ENCODE measurements at regions not wholly inside any gene's neighbourhood (a gene's known extent, or its start where the extent isn't known, plus 50 kb on each side); places are given as distances from the start of the nearest gene placed in this dataset.
"Not testable (repeated sequence)": the region's sequence is repeated elsewhere in the genome, so short reads cannot be mapped to it uniquely, and the experiment has no call there.

DNA sequence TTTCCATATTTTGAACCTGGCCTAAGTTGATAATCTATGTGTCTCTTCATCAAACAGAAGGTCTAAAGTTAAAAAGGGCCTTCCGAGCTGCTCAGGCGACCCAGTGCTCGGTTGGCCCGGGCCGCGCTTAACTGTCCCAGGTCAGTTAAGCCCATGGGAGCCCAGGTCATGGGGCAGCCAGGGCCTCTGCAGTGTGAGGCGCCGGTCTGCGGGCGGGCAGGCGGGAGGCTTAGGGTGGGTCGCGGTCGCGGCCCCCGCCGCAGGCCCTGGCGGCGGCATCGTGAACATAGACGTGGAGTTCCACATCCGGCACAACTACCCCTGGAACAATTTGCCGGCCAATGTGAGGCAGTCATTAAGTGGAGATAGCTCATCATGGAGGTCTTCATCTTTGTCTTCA, 91.3 kb downstream of the PPIAL4C start:
- not testable (repeated sequence) for H3K9me3 ChIP-seq (ENCODE audit: control insufficient read depth, insufficient read depth, low read length); H3K9ac ChIP-seq (ENCODE audit: low read depth, low read length); H3K36me3 ChIP-seq (ENCODE audit: insufficient read depth, low read length); H3K4me1 ChIP-seq (ENCODE audit: insufficient read depth, low read length)

DNA sequence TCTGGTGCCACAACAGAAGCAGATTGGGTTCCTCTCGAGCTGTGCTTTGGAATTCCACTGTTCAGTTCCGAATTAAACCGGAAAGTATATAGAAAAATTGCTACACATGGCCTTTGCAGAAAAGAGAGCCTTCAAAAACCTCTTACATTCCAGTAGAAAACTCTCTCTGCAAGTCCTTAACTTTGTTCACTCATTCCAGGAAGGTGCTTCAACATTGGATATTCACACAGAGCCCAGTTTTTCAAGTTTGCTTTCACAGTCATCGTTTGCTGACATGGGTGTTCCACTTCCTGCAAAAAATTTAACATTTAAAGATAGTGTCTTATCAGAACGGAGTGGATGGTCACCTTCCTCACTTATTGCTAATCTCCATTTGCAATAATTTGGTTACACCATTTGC, 93.7 kb downstream of the PPIAL4C start:
- not testable (repeated sequence) for H3K9me3 ChIP-seq (ENCODE audit: control insufficient read depth, insufficient read depth, low read length); H3K36me3 ChIP-seq (ENCODE audit: insufficient read depth, low read length); H3K4me1 ChIP-seq (ENCODE audit: insufficient read depth, low read length); H3K9ac ChIP-seq (ENCODE audit: low read depth, low read length)

DNA sequence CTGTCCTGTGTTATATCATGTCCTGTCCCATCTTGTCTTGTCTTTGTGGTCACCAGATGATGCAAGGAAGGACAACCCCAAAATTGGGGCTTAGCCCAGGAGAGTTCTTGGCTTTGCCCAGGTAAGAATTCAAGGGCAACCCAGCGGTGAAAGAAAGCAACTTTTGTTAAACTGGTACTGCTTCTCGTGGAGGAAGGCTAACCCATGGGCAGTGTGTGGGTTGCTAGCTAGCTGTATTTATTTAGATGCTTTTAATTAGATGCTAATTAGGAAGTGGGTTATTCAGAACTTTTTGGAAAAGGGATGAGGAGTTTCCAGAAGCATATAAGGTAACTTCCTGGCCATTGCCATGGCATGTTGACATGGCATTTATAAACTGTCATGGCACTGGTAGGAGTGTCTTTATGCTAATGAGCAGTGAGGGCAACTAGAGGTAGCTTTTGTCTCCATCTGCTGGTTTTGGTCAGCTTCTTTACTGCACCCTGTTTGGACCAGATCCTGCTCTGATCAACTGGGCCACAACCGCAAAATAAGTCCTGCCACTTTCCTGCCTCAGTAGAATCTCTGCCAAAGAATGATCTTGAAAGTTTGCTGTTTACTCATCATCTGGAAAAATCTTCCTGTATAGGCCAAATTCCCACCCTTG, 95.8 kb upstream of the FCGR1A start:
- not testable (repeated sequence) for H3K9ac ChIP-seq (ENCODE audit: low read depth, low read length); H3K9me3 ChIP-seq (ENCODE audit: control insufficient read depth, insufficient read depth, low read length); H3K4me1 ChIP-seq (ENCODE audit: insufficient read depth, low read length)

DNA sequence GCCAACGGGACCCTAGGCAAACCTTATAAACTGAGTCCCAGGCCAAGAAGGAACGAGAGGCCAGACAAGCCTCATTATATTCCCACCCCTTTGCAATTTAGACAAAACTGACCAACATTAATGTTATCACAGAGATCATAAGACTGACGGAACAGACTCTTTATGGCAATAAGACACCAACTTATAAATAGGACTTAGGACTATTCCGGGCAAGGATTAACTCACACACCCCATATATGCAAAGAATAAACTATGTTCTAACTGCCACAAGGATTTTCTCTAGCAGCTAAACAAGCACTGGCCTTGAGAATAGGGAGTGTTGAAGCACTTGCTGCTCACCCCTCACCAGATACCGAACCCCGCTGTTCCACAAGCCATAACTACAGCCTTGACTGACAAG, 91.1 kb upstream of the FCGR1A start:
- H3K9ac ChIP-seq (ENCODE audit: low read depth, low read length); H3K36me3 ChIP-seq (ENCODE audit: insufficient read depth, low read length); H3K4me1 ChIP-seq (ENCODE audit: insufficient read depth, low read length); H3K9me3 ChIP-seq (ENCODE audit: control insufficient read depth, insufficient read depth, low read length): not testable (repeated sequence)

More for the DNA sequence above, 95.8 kb upstream of the FCGR1A start:
- not testable (repeated sequence) for H3K36me3 ChIP-seq (ENCODE audit: insufficient read depth, low read length)

DNA sequence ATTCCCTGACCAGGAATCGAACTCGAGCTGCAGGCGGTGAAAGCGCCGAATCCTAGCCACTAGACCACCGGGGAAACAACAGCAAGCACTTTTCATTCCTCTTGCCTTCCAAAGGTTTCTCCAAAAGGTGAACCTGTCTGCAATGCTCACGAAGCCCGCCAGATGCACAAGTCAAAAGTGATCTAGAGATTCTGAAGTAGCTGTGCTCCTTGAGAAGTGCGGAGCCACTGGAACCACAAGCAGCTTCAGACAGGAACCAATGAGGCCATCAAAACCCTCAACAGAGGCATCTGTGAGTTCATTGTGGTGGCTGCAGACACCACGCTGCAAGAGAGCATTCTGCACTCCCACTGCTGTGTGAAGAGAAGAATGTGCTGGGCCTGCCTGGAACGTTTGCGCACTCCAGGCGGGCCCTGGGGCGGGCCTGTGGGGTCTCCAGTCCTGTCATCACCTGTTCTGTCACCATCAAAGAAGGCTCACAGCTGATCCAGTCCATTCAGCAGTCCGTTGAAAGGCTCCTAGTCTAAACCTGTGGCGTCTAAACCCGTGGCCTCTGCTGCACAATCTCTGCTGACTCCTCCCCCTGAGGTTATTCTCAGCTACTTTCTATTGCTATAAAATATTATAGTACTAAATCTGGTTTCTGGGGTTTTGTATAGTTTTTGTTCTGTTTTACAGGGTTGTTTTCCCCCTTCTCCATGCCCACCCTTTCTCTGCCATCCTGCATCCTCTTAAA, 89.5 kb upstream of the FCGR1A start:
- H3K36me3 ChIP-seq (ENCODE audit: insufficient read depth, low read length); H3K9ac ChIP-seq (ENCODE audit: low read depth, low read length); H3K9me3 ChIP-seq (ENCODE audit: control insufficient read depth, insufficient read depth, low read length); H3K4me1 ChIP-seq (ENCODE audit: insufficient read depth, low read length): not testable (repeated sequence)

DNA sequence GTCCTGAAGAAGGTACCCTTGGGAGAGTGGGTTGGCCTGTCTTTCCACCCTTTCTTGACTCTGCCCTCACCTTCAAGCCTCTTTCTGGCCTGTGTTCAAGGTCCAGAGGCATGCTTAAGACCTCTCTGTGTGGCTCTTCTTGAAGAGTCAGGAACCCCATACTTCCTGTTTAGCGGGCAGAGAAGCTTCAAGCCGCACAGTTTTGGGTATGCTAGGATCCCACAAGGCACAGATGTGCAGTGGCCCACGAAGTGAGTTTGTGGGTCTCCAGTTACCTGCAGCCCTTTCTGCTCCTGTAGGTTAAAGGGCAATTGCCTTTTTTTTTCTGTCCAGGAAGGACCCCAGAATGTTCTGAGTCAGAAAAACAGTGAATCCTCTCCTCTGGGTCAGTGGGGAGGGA, 87.4 kb upstream of the FCGR1A start:
- not testable (repeated sequence) for H3K36me3 ChIP-seq (ENCODE audit: insufficient read depth, low read length); H3K9me3 ChIP-seq (ENCODE audit: control insufficient read depth, insufficient read depth, low read length); H3K4me1 ChIP-seq (ENCODE audit: insufficient read depth, low read length); H3K9ac ChIP-seq (ENCODE audit: low read depth, low read length)

DNA sequence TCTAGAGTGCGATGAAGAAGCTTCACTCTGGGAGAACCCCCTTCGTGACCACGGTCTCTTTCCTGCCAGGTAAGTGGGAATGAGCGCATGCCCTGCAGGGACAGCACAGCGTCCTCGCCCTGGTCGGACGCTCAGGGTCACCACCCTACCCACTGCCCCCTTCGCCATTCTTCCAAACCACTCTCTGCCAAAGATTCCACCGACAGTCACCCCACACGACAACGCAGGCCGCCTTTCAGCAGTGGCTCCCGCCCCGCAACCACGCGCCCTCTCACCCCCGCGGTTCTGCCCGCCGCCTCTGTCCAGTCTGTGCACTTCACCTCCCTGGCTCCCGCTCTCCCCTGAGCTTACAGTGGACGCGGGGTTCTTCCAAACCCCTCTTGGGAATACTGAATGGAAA, 82.3 kb upstream of the FCGR1A start:
- not testable (repeated sequence) for H3K9ac ChIP-seq (ENCODE audit: low read depth, low read length); H3K4me1 ChIP-seq (ENCODE audit: insufficient read depth, low read length); H3K36me3 ChIP-seq (ENCODE audit: insufficient read depth, low read length)

DNA sequence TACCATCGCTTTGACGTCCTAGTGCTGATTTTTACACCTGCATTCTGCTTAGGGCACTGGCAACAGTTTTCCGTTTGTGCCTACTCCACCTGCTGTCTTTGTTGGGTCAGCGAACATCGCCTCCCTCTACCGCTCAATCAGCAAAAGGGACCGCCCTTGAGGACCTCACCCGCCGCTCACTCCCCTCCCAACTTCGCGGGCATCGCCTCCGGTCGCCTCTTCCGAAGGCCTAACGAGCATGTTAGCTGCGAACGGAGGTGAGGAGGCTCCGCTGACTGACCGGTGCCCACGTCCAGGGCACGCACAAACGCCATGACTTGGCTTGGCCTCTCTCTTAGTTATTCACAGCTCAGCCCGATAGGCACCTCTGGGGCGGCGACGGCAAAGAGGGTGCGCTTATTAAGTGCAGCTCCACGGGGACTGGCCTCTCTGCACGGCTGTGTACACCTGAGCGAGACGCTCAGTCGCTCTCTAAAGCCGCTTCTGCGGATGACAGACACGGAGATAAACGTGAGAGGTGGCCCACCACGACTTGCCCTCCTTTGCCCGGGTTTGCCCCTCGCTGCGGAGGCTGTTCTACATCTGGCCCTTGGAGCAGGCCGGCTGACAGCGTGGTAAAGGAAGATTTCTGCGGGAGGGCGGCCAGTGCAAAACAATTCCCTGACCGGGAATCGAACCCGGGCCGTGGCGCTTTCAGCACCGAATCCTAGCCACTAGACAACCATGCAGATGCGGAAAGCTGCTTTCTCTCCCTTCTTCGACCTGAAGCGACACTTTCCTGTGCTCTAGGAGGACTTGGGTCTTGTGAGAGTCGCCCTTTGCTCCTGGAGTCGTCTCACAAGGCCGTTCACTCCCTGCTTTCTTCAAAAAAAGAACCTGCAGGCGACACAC, 81.6 kb upstream of the FCGR1A start:
- H3K4me1 ChIP-seq (ENCODE audit: insufficient read depth, low read length); H3K36me3 ChIP-seq (ENCODE audit: insufficient read depth, low read length); H3K9ac ChIP-seq (ENCODE audit: low read depth, low read length); H3K9me3 ChIP-seq (ENCODE audit: control insufficient read depth, insufficient read depth, low read length): not testable (repeated sequence)

More for the DNA sequence above, 82.3 kb upstream of the FCGR1A start:
- not testable (repeated sequence) for H3K9me3 ChIP-seq (ENCODE audit: control insufficient read depth, insufficient read depth, low read length)

DNA sequence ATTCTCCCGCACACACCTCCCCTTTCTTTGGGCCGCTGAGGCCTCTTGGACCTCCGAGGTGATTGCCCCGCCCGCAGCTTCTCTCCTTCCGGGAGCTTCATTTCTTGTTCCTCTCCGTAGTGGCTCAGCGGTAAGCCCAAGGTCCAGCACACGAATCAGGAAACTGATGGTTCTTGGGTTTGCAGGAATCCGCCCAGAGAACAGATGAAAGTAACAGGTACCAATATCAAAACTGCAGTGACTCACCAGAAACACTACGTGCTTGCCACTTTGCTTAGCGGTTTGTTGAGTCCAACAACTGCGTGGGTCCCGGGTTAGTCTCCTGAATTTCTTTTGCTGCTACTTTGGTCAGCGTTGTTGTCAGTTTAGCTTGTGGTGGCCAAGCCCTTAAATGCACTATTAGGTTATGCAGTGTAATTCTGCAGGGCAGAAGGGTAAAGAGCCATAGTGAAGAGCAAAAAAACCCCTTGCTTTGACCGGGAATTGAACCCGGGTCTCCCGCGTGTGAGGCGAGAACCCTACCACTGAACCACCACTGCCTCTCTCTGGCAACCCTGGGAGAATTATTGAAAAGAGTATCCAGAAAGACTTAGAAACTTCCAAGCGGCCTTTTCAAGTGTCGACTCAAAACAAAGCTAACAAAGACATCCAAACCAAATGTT, 74.2 kb upstream of the FCGR1A start:
- peak overlapping the region; percentile 50; the same call in 1 of the 2 replicates for H3K9ac ChIP-seq (ENCODE audit: low read depth, low read length)
- not testable (repeated sequence) for H3K4me1 ChIP-seq (ENCODE audit: insufficient read depth, low read length); H3K9me3 ChIP-seq (ENCODE audit: control insufficient read depth, insufficient read depth, low read length); H3K36me3 ChIP-seq (ENCODE audit: insufficient read depth, low read length)

DNA sequence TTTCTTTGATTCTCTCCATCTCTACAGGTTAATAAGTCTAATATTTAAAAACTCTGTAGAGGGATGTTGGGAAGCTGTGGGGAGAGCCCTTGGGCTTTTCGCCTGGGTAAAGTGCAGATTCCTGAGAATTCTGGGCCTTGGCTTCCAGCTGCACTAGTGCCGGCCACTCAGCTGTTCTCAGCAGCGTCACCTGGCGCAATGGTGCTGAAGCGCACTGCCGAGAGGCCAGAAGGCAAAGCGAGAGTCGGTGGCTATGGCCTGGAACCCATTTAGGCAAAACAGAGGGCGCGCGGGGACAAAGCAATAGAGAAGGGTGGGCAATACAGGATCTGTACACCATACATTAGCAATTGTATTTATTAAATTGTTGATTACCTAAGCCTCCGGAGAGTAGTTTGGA, 70.8 kb upstream of the FCGR1A start:
- H3K9ac ChIP-seq (ENCODE audit: low read depth, low read length), result peak overlapping the region; percentile 44; the same call in 1 of the 2 replicates
- H3K9me3 ChIP-seq (ENCODE audit: control insufficient read depth, insufficient read depth, low read length); H3K4me1 ChIP-seq (ENCODE audit: insufficient read depth, low read length); H3K36me3 ChIP-seq (ENCODE audit: insufficient read depth, low read length): not testable (repeated sequence)

DNA sequence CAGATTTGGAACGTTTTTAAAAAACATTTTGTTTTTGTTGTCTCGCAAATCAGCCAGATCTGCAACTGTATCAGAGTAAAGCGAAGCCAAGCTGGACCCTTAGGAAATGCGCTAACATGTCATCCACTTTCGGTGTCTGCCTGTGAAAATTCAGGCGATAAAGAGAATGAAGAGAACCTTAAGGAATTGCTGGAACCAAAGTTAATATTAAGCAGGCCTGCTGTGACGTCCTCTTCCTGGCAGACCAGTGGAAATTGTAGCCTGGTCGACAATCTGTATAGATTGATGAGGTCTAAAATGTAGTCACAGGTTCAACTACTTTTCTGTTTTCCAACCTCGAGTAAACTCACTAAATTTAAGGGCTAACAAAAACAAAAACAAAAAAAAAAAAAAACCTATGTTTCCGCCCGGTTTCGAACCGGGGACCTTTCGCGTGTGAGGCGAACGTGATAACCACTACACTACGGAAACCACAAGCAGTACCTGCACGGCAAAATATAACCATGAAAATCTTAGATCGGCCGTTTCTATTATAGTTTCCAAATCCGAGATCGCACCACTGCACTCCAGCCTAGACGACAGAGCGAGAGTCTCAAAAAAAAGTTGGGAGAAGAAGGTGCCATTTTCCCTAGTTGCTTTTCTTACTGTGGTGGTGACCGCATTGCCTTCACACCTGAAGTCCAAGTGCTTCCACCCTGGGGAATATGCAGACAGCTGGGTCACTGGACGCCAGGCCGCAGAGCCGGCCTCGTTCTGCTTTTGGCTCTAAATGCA, 70.2 kb upstream of the FCGR1A start:
- not testable (repeated sequence) for H3K4me1 ChIP-seq (ENCODE audit: insufficient read depth, low read length); H3K36me3 ChIP-seq (ENCODE audit: insufficient read depth, low read length); H3K9me3 ChIP-seq (ENCODE audit: control insufficient read depth, insufficient read depth, low read length)
- peak overlapping the region; percentile 75; the same call in 1 of the 2 replicates for H3K9ac ChIP-seq (ENCODE audit: low read depth, low read length)

DNA sequence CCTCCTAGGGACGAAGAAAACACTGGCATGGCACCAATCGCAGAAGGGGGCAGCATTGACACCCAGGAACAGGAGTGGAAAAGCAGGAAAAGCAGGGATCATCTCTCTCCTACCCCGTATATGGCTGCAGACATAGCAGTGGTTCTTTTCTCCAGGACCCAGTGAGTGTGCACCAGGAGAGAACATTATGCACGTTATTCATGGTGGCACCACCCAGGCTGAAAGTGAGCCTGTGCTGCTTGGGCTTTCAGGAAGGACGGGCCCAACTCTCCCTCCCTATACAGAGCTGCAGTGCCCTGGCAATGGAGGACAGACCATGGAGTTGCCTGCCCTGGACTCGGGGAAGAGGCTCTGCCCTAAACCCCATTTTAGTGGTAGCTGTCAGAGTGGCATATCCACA, 69.0 kb upstream of the FCGR1A start:
- not testable (repeated sequence) for H3K36me3 ChIP-seq (ENCODE audit: insufficient read depth, low read length)

DNA sequence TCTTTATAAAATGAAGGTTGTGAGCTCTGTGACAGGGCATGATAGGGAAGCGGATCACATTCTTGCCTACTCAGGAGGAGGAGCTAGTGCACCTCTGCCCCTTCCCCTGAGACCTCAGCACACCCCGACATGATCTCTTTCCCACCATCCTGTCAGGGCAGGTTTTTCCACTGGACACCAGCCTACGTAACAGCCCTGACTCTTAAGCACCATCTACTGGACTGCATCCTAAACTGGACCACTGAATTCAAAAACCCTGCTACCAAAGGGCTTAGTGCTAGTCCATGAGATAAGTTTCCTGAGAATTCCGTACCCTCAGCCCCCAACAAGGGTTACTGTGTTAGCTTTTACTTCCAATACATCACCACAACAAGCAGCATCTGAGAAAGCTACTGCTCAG, 68.5 kb upstream of the FCGR1A start:
- not testable (repeated sequence) for H3K4me1 ChIP-seq (ENCODE audit: insufficient read depth, low read length); H3K36me3 ChIP-seq (ENCODE audit: insufficient read depth, low read length); H3K9ac ChIP-seq (ENCODE audit: low read depth, low read length); H3K9me3 ChIP-seq (ENCODE audit: control insufficient read depth, insufficient read depth, low read length)

More for the DNA sequence above, 69.0 kb upstream of the FCGR1A start:
- not testable (repeated sequence) for H3K9me3 ChIP-seq (ENCODE audit: control insufficient read depth, insufficient read depth, low read length); H3K9ac ChIP-seq (ENCODE audit: low read depth, low read length); H3K4me1 ChIP-seq (ENCODE audit: insufficient read depth, low read length)
